Mammary epithelial cell (primary cell): ENCODE measurements at regions not wholly inside any gene's neighbourhood (a gene's known extent, or its start where the extent isn't known, plus 50 kb on each side); places are given as distances from the start of the nearest gene placed in this dataset.

Experiments
- CTCF ChIP-seq, 2 donors: IDR thresholded peaks in 1 of 2; conservative IDR thresholded peaks in 1 of 2; 2 replicates each; pipeline ENCODE4 v1.5.1; 2011 to 2012; ENCODE audit warnings: inconsistent platforms in 2 of 2, low read length in 2 of 2, mild to moderate bottlenecking in 2 of 2, control low read depth in 1 of 2, low read depth in 1 of 2; ENCODE audit not compliant: insufficient read depth in 1 of 2; ENCODE audit errors: extremely low read depth in 1 of 2
- EZH2 ChIP-seq: IDR thresholded peaks from 2 replicates; pipeline ENCODE4 v1.6.1; 2012; ENCODE audit warnings: low read length, inconsistent platforms, borderline replicate concordance

- TF ChIP-seq CTCF (conservative IDR thresholded peaks at IDR 0.05 in 1 of 2, IDR thresholded peaks at IDR 0.05 in 1 of 2; ENCODE audit: extremely low read depth in 1 of 2, insufficient read depth in 1 of 2, low read depth in 1 of 2, low read length in 2 of 2) (no peak), EZH2 (no peak)
Observed at GRCh38 chr4:129645461-129645860, 549.5 kb downstream of the C4orf33 start.
